Upper lobe of left lung (tissue), 6 donors: ENCODE measurements at regions not wholly inside any gene's neighbourhood (a gene's known extent, or its start where the extent isn't known, plus 50 kb on each side); places are given as distances from the start of the nearest gene placed in this dataset.

Experiments
- ATAC-seq, 2 donors: fragments of 200-7000 bp; cut with Tn5 transposase; one replicate each; pipeline ENCODE4 v1.9.1; 2022; ENCODE audit warnings: mild to moderate bottlenecking in 2 of 2, moderate library complexity in 2 of 2; ENCODE audit not compliant: low FRiP score in 2 of 2
- DNase-seq, 2 donors: peaks; one replicate each; pipeline ENCODE4 v3.0.0-alpha.2; 2019 to 2020
- H3K27ac ChIP-seq, 4 donors: fragments of 200-600 bp; sonication (generic); one replicate each; pipeline ENCODE4 v1.5.1; 2016 to 2019
- H3K27me3 ChIP-seq, 4 donors: fragments of 200-600 bp; sonication (generic); one replicate each; pipeline ENCODE4 v1.5.1; 2017 to 2019
- H3K36me3 ChIP-seq, 4 donors: fragments of 200-600 bp; sonication (generic); one replicate each; pipeline ENCODE4 v1.5.1; 2016 to 2019
- H3K4me1 ChIP-seq, 4 donors: fragments of 200-600 bp; sonication (generic); one replicate each; pipeline ENCODE4 v1.5.1; 2018 to 2019
- H3K4me3 ChIP-seq, 4 donors: fragments of 200-600 bp; sonication (generic); one replicate each; pipeline ENCODE4 v1.5.1; 2017 to 2019; ENCODE audit warnings: mild to moderate bottlenecking in 2 of 4, moderate library complexity in 1 of 4
- H3K9me3 ChIP-seq, 4 donors: fragments of 200-600 bp; sonication (generic); one replicate each; pipeline ENCODE4 v1.5.1; 2018 to 2019
- CTCF ChIP-seq, 6 experiments: fragments of 450-650 bp in 4 of 6; fragments of 200-600 bp in 2 of 6; sonication (generic) in 2 of 6; IDR thresholded peaks; one replicate each; pipeline ENCODE4 v1.5.1; 2016 to 2019; ENCODE audit warnings: antibody characterized with exemption in 6 of 6
- EP300 ChIP-seq, 4 donors: sonication (generic); formaldehyde crosslinking; IDR thresholded peaks; one replicate each; pipeline ENCODE4 v1.5.1; 2017; ENCODE audit warnings: antibody characterized with exemption in 4 of 4, control low read depth in 2 of 4
- POLR2A ChIP-seq, 4 donors: fragments of 450-650 bp; IDR thresholded peaks; one replicate each; pipeline ENCODE4 v1.5.1; 2016 to 2017; ENCODE audit warnings: antibody characterized with exemption in 4 of 4, mild to moderate bottlenecking in 2 of 4
- POLR2AphosphoS5 ChIP-seq, 2 donors: sonication (generic); formaldehyde crosslinking; IDR thresholded peaks; one replicate each; pipeline ENCODE4 v1.5.1; 2017; ENCODE audit warnings: antibody characterized with exemption in 2 of 2
- WGBS, 2 donors: methylation state at CpG; one replicate each; pipeline ENCODE4 v1.1.5; 2017 to 2018; 5-methylcytosine and 5-hydroxymethylcytosine counted together
- donor health status: DM: no; HTN: no; CAD: no; lungs with moderate emphysema.
- donor health status: DM: no; HTN: yes; CAD: no; lungs with severe emphysema.

- 71 to 74% methylated on average over 3 of the region's 3 CpGs for WGBS, 2 donors
- DNase-seq: no peak
- ATAC-seq: no peak
- no peaks in the 10 kb centered on the region for H3K36me3 ChIP-seq
- no peaks in the 10 kb centered on the region for H3K4me1 ChIP-seq
- H3K27ac ChIP-seq: no peak overlapping the region
- H3K27me3 ChIP-seq: no peaks in the 10 kb centered on the region
- TF ChIP-seq EP300 (IDR thresholded peaks at IDR 0.05): no peak
- no peak for TF ChIP-seq POLR2AphosphoS5 (IDR thresholded peaks at IDR 0.05)
- no peak for TF ChIP-seq CTCF (IDR thresholded peaks at IDR 0.05)
- no peak for TF ChIP-seq POLR2A (IDR thresholded peaks at IDR 0.05)
- no peaks in the 10 kb centered on the region for H3K9me3 ChIP-seq
- no peak overlapping the region for H3K4me3 ChIP-seq
These were observed 179.1 kb upstream of the HS3ST5 start for GRCh38 chr6:114521926-114522325.

GRCh38 chr6:114520976-114521375 lies 178.2 kb upstream of the HS3ST5 start:
- H3K27me3 ChIP-seq: no peaks in the 10 kb centered on the region
- H3K4me1 ChIP-seq: no peaks in the 10 kb centered on the region
- no peak overlapping the region for H3K27ac ChIP-seq
- TF ChIP-seq EP300 (IDR thresholded peaks at IDR 0.05) (no peak), POLR2AphosphoS5 (IDR thresholded peaks at IDR 0.05) (no peak), POLR2A (IDR thresholded peaks at IDR 0.05) (no peak), CTCF (IDR thresholded peaks at IDR 0.05) (no peak)
- 81% methylated on average over 3 of the region's 3 CpGs for WGBS, 2 donors
- no peaks in the 10 kb centered on the region for H3K9me3 ChIP-seq
- DNase-seq: no peak
- no peak for ATAC-seq
- no peaks in the 10 kb centered on the region for H3K36me3 ChIP-seq
- no peak overlapping the region for H3K4me3 ChIP-seq

GRCh38 chr6:114514170-114514569 lies 171.3 kb upstream of the HS3ST5 start:
- Histone ChIP-seq H3K4me1 (no peaks in the 10 kb centered on the region), H3K27me3 (no peaks in the 10 kb centered on the region), H3K9me3 (no peaks in the 10 kb centered on the region), H3K4me3 (no peak overlapping the region), H3K27ac (no peak overlapping the region), H3K36me3 (no peaks in the 10 kb centered on the region)
- ATAC-seq (no peak), DNase-seq (no peak)
- no peak for TF ChIP-seq CTCF (IDR thresholded peaks at IDR 0.05)
- TF ChIP-seq EP300 (IDR thresholded peaks at IDR 0.05): no peak
- 32 to 33% methylated on average over 1 of the region's 1 CpG for WGBS, 2 donors

- Histone ChIP-seq H3K27ac (no peak overlapping the region), H3K9me3 (peaks cover 0 to 4% (median 0%) of the 10 kb centered on the region in 4 donors), H3K4me3 (no peak overlapping the region), H3K27me3 (no peaks in the 10 kb centered on the region), H3K4me1 (no peaks in the 10 kb centered on the region), H3K36me3 (no peaks in the 10 kb centered on the region)
- ATAC-seq (no peak), DNase-seq (no peak)
- TF ChIP-seq POLR2AphosphoS5 (IDR thresholded peaks at IDR 0.05): no peak
- TF ChIP-seq CTCF (IDR thresholded peaks at IDR 0.05): no peak
- TF ChIP-seq POLR2A (IDR thresholded peaks at IDR 0.05): no peak
- no peak for TF ChIP-seq EP300 (IDR thresholded peaks at IDR 0.05)
- 68 to 80% methylated on average over 3 of the region's 3 CpGs for WGBS, 2 donors
These were observed 128.6 kb upstream of the HS3ST5 start for GRCh38 chr6:114471450-114471849.

GRCh38 chr6:114467931-114468330 lies 125.1 kb upstream of the HS3ST5 start:
- Histone ChIP-seq H3K27ac (no peak overlapping the region), H3K4me1 (no peaks in the 10 kb centered on the region), H3K36me3 (no peaks in the 10 kb centered on the region), H3K9me3 (peaks cover 0 to 4% (median 0%) of the 10 kb centered on the region in 4 donors), H3K4me3 (no peak overlapping the region), H3K27me3 (no peaks in the 10 kb centered on the region)
- no peak for DNase-seq
- WGBS, 2 donors: 69 to 86% methylated on average over 2 of the region's 2 CpGs
- TF ChIP-seq EP300 (IDR thresholded peaks at IDR 0.05) (no peak), CTCF (IDR thresholded peaks at IDR 0.05) (no peak), POLR2A (IDR thresholded peaks at IDR 0.05) (no peak), POLR2AphosphoS5 (IDR thresholded peaks at IDR 0.05) (no peak)
- no peak for ATAC-seq
